ENCODE measurements at regions not wholly inside any gene's neighbourhood (a gene's known extent, or its start where the extent isn't known, plus 50 kb on each side); places are given as distances from the start of the nearest gene placed in this dataset.

- no peak for ATAC-seq (ENCODE audit: low FRiP score)
- TF ChIP-seq CTCF (IDR thresholded peaks at IDR 0.05), result no peak
- no peak for DNase-seq (ENCODE audit: low spot score)
Observed at GRCh38 chr12:34300376-34301250, 278.3 kb downstream of the ALG10 start.

GRCh38 chr12:34301251-34302130 is 279.2 kb downstream of the ALG10 start:
- TF ChIP-seq CTCF (IDR thresholded peaks at IDR 0.05), result no peak
- no peak for DNase-seq (ENCODE audit: low spot score)
- ATAC-seq (ENCODE audit: low FRiP score), result no peak

GRCh38 chr12:34302131-34302885 is 280.0 kb downstream of the ALG10 start:
- DNase-seq (ENCODE audit: low spot score) (no peak), ATAC-seq (ENCODE audit: low FRiP score) (no peak)
- TF ChIP-seq CTCF (IDR thresholded peaks at IDR 0.05), result no peak

- no peak for ATAC-seq (ENCODE audit: low FRiP score)
- DNase-seq (ENCODE audit: low spot score), result no peak
- no peak for TF ChIP-seq CTCF (IDR thresholded peaks at IDR 0.05)
Observed at GRCh38 chr12:34303091-34303870, 281.0 kb downstream of the ALG10 start.

- DNase-seq (ENCODE audit: low spot score), result no peak
- ATAC-seq (ENCODE audit: low FRiP score), result no peak
- TF ChIP-seq CTCF (IDR thresholded peaks at IDR 0.05), result no peak
Observed at GRCh38 chr12:34304001-34304400, 281.7 kb downstream of the ALG10 start.

GRCh38 chr12:34304546-34304945 is 282.2 kb downstream of the ALG10 start:
- no peak for TF ChIP-seq CTCF (IDR thresholded peaks at IDR 0.05)
- DNase-seq (ENCODE audit: low spot score) (no peak), ATAC-seq (ENCODE audit: low FRiP score) (no peak)
